SK-N-SH treated with all-trans-retinoic acid at 6 μM for 48 hours (cell line): ENCODE measurements at regions not wholly inside any gene's neighbourhood (a gene's known extent, or its start where the extent isn't known, plus 50 kb on each side); places are given as distances from the start of the nearest gene placed in this dataset.

ENCODE experiments used
- ARNTL ChIP-seq: fragments of 450-650 bp; formaldehyde crosslinking; IDR thresholded peaks from 2 replicates; pipeline ENCODE4 v1.5.0; 2020; ENCODE audit warnings: low read depth, mild to moderate bottlenecking, moderate library complexity, borderline replicate concordance
- OSR1 ChIP-seq: fragments of 250-450 bp; sonication (Bioruptor Pico); IDR thresholded peaks from 2 replicates; pipeline ENCODE4 v1.8.0; 2022; ENCODE audit warnings: moderate library complexity, mild to moderate bottlenecking, inconsistent platforms
- POU6F1 ChIP-seq: fragments of 250-450 bp; sonication (Bioruptor Pico); IDR thresholded peaks from 2 replicates; pipeline ENCODE4 v1.8.0; 2021; ENCODE audit warnings: low read depth, mild to moderate bottlenecking, moderate library complexity, borderline replicate concordance
- RARB ChIP-seq: fragments of 250-450 bp; sonication (Bioruptor Pico); IDR thresholded peaks from 2 replicates; pipeline ENCODE4 v1.8.0; 2021; ENCODE audit warnings: mild to moderate bottlenecking, moderate library complexity
- TCF4 ChIP-seq: fragments of 250-450 bp; sonication (Bioruptor Pico); IDR thresholded peaks from 2 replicates; pipeline ENCODE4 v1.8.0; 2021; ENCODE audit warnings: mild to moderate bottlenecking, moderate library complexity, borderline replicate concordance
- TOX ChIP-seq: fragments of 250-450 bp; sonication (Bioruptor Pico); IDR thresholded peaks from 2 replicates; pipeline ENCODE4 v1.8.0; 2021; ENCODE audit warnings: mild to moderate bottlenecking, moderate library complexity, borderline replicate concordance
- ZC3H10 ChIP-seq: fragments of 250-450 bp; sonication (Bioruptor Pico); IDR thresholded peaks from 2 replicates; pipeline ENCODE4 v1.5.1; 2021; ENCODE audit warnings: mild to moderate bottlenecking, moderate library complexity
- ZFP3 ChIP-seq: fragments of 250-450 bp; sonication (Bioruptor Pico); IDR thresholded peaks from 2 replicates; pipeline ENCODE4 v1.5.0; 2020; ENCODE audit warnings: mild to moderate bottlenecking, moderate library complexity
- ZFP30 ChIP-seq: fragments of 450-650 bp; formaldehyde crosslinking; IDR thresholded peaks from 2 replicates; pipeline ENCODE4 v1.5.0; 2022; ENCODE audit warnings: mild to moderate bottlenecking, moderate library complexity
- ZNF565 ChIP-seq: fragments of 450-650 bp; formaldehyde crosslinking; conservative IDR thresholded peaks from 2 replicates; pipeline ENCODE4 v1.5.0; 2020; ENCODE audit warnings: low read depth, mild to moderate bottlenecking, moderate library complexity
- ZNF70 ChIP-seq: fragments of 450-650 bp; formaldehyde crosslinking; IDR thresholded peaks from 2 replicates; pipeline ENCODE4 v1.5.0; 2020; ENCODE audit warnings: mild to moderate bottlenecking, moderate library complexity
- TF ChIP-seq, protein P1 (sequence below): fragments of 250-450 bp; sonication (Bioruptor Pico); IDR thresholded peaks from 2 replicates; pipeline ENCODE4 v1.8.0; 2020; ENCODE audit warnings: mild to moderate bottlenecking, moderate library complexity, borderline replicate concordance

- TF ChIP-seq ZNF565 (no peak), ZC3H10 (no peak), ZFP30 (CRISPR knock-in tag) (no peak), TCF4 (CRISPR knock-in tag) (no peak), OSR1 (no peak), ZFP3 (CRISPR knock-in tag) (no peak), ARNTL (CRISPR knock-in tag) (no peak), RARB (no peak), TOX (CRISPR knock-in tag) (no peak), ZNF70 (CRISPR knock-in tag) (no peak), POU6F1 (no peak)
- TF ChIP-seq, protein P1, sequence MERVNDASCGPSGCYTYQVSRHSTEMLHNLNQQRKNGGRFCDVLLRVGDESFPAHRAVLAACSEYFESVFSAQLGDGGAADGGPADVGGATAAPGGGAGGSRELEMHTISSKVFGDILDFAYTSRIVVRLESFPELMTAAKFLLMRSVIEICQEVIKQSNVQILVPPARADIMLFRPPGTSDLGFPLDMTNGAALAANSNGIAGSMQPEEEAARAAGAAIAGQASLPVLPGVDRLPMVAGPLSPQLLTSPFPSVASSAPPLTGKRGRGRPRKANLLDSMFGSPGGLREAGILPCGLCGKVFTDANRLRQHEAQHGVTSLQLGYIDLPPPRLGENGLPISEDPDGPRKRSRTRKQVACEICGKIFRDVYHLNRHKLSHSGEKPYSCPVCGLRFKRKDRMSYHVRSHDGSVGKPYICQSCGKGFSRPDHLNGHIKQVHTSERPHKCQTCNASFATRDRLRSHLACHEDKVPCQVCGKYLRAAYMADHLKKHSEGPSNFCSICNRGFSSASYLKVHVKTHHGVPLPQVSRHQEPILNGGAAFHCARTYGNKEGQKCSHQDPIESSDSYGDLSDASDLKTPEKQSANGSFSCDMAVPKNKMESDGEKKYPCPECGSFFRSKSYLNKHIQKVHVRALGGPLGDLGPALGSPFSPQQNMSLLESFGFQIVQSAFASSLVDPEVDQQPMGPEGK (CRISPR knock-in tag), result no peak
These were observed 281.9 kb upstream of the ONECUT1 start for GRCh38 chr15:53072077-53072476.
